ENCODE measurements at regions not wholly inside any gene's neighbourhood (a gene's known extent, or its start where the extent isn't known, plus 50 kb on each side); places are given as distances from the start of the nearest gene placed in this dataset.
"Not testable (repeated sequence)": the region's sequence is repeated elsewhere in the genome, so short reads cannot be mapped to it uniquely, and the experiment has no call there.

- DNase-seq, result no peak
Measured at GRCh38 chr20:40895182-40895581, 133.4 kb upstream of the TOP1 start.

GRCh38 chr20:40896814-40897700 lies 131.6 kb upstream of the TOP1 start:
- no peak for DNase-seq

- no peak for DNase-seq
Measured at GRCh38 chr20:40899344-40899743, 129.3 kb upstream of the TOP1 start.

GRCh38 chr20:40900666-40901215 lies 127.9 kb upstream of the TOP1 start:
- DNase-seq, result no peak

GRCh38 chr20:40902661-40903060 lies 126.0 kb upstream of the TOP1 start:
- DNase-seq, result no peak

- DNase-seq, result no peak
Measured at GRCh38 chr20:40908309-40908708, 120.3 kb upstream of the TOP1 start.

- DNase-seq, result not testable (repeated sequence)
Measured at GRCh38 chr20:40909489-40909888, 119.1 kb upstream of the TOP1 start.

- DNase-seq, result not testable (repeated sequence)
Measured at GRCh38 chr20:40910436-40910835, 118.2 kb upstream of the TOP1 start.

GRCh38 chr20:40911152-40911551 lies 117.5 kb upstream of the TOP1 start:
- DNase-seq, result not testable (repeated sequence)

- DNase-seq, result no peak
Measured at GRCh38 chr20:40913224-40914185, 115.1 kb upstream of the TOP1 start.

GRCh38 chr20:40915756-40916155 lies 112.9 kb upstream of the TOP1 start:
- DNase-seq, result no peak

GRCh38 chr20:40916276-40916675 lies 112.3 kb upstream of the TOP1 start:
- DNase-seq, result no peak

- no peak for DNase-seq
Measured at GRCh38 chr20:40920291-40920690, 108.3 kb upstream of the TOP1 start.

GRCh38 chr20:40922865-40923264 lies 105.8 kb upstream of the TOP1 start:
- no peak for DNase-seq

- no peak for DNase-seq
Measured at GRCh38 chr20:40925829-40926510, 102.7 kb upstream of the TOP1 start.

GRCh38 chr20:40926928-40927327 lies 101.7 kb upstream of the TOP1 start:
- no peak for DNase-seq

- DNase-seq, result no peak
Measured at GRCh38 chr20:40930561-40930960, 98.1 kb upstream of the TOP1 start.

GRCh38 chr20:40931410-40932044 lies 97.1 kb upstream of the TOP1 start:
- DNase-seq, result no peak

GRCh38 chr20:40932436-40932835 lies 96.2 kb upstream of the TOP1 start:
- DNase-seq, result no peak

GRCh38 chr20:40933758-40934157 lies 94.9 kb upstream of the TOP1 start:
- DNase-seq, result no peak

GRCh38 chr20:40938020-40938419 lies 90.6 kb upstream of the TOP1 start:
- no peak for DNase-seq

GRCh38 chr20:40939667-40940066 lies 89.0 kb upstream of the TOP1 start:
- no peak for DNase-seq

Measured in CD4-positive, alpha-beta T cell treated with Interleukin-4 for 4 hours (primary cell).